Dedifferentiated amniotic fluid mesenchymal stem cell (primary cell): ENCODE measurements at regions not wholly inside any gene's neighbourhood (a gene's known extent, or its start where the extent isn't known, plus 50 kb on each side); places are given as distances from the start of the nearest gene placed in this dataset.
"Not testable (repeated sequence)": the region's sequence is repeated elsewhere in the genome, so short reads cannot be mapped to it uniquely, and the experiment has no call there.

ENCODE experiments used
- DNase-seq: peaks from one replicate; pipeline ENCODE4 v3.0.0-alpha.2; 2016; ENCODE audit errors: extremely low spot score

DNA sequence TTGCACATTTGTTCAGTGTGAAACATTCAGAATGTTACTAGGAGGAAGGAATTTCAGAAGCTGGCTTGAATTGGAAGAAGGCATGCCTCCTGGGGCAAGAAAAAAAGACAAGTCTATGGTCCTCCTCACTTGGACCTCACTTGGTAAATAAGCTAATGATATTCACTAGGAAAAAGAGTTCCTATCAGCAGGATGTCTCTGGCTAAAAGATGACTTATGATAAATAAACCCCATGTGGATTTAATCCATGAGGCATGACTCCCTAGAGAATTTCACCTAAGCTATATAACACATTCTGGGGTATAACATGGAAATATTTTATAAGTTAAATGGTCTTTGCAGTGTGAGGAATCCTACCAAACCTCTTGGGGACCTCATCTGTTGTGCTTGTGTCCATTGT is 199.9 kb downstream of the LRIG3 start:
- no peak for DNase-seq

DNA sequence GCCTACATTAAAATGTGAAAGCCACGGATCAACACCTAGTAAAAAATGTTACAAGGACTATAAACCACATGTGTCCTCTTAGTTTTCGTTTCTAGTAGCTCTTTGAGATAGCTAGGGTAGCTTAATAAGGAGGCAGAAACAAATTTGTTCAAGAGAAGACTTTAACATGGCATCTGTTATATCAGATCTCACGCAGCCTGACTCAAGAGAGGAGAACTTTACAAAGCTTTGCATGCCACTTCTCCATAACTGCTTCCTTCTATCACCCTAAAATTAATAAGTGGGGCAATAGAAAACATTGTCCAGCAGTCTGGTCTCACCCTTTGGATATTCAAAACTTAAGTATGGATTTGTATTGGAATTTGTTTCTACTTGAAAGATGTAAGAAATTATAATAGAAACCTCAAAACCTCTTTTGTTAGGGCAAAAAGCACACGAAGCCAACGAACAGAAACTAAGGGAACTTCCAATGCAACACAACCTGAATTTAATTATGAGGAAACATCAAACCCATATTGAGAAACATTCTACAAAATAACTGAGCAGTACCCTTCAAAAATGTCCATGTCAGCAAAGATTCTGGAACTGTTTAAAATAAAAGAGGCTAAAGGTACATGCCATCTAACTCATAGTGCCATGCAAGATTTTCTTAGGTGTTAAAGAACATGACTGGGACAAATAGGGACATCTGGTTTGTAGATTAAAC is 194.8 kb downstream of the LRIG3 start:
- DNase-seq, result no peak

DNA sequence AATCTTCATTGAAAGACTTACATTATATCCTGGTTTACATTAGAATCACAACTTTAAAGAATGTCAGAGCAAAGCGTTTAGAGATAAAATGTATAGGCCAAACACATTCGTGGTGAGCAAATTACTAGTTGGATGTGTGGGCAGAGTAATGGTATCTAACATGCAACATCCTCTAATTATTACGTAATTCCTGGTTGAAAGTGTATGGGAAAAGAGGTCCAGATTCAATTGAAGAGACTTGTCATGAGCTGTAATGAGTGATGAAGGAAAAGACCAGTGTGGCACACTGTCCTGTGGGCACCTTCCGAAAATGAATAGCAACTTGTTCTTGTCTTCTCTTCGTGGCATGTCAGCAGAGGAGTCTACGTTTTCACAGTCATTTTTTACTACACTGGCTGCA is 192.8 kb downstream of the LRIG3 start:
- no peak for DNase-seq

DNA sequence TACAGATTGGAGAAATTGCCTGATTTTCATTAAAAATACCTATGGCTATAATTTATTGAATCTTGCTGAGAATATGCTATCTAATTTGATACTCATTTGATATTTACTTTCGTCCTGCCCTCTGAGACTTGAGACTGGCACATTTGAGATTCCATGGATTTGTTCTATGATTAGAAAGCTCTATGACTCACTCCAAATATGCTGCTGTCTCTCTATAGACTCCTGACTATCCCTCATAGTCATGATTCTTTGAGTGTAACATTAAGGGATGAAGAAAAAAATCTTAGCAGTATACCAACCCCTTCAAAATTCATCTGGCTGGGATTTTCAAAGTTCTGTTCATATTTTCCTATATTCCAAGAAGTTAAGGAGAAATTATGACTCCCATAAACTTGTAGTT is 191.9 kb downstream of the LRIG3 start:
- DNase-seq, result no peak

- no peak for DNase-seq
Measured at GRCh38 chr12:58731096-58731495, 189.2 kb downstream of the LRIG3 start.

GRCh38 chr12:58732894-58733293 is 187.4 kb downstream of the LRIG3 start:
- DNase-seq, result no peak

DNA sequence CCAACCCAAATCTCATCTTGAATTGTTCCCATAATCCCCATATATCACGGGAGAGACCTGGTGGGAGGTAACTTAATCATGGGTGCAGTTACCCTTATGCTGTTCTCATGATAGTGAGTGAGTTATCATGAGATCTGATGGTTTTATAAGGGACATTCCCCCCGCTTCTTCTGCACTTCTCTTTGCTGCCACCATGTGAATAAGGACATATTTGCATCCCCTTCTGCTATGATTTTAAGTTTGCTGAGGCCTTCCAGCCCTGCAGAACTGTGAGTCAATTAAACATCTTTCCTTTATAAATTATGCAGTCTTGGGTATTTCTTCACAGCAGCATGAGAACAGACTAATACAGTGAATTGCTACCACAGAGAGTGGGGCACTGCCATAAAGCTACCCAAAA is 179.1 kb downstream of the LRIG3 start:
- no peak for DNase-seq

DNA sequence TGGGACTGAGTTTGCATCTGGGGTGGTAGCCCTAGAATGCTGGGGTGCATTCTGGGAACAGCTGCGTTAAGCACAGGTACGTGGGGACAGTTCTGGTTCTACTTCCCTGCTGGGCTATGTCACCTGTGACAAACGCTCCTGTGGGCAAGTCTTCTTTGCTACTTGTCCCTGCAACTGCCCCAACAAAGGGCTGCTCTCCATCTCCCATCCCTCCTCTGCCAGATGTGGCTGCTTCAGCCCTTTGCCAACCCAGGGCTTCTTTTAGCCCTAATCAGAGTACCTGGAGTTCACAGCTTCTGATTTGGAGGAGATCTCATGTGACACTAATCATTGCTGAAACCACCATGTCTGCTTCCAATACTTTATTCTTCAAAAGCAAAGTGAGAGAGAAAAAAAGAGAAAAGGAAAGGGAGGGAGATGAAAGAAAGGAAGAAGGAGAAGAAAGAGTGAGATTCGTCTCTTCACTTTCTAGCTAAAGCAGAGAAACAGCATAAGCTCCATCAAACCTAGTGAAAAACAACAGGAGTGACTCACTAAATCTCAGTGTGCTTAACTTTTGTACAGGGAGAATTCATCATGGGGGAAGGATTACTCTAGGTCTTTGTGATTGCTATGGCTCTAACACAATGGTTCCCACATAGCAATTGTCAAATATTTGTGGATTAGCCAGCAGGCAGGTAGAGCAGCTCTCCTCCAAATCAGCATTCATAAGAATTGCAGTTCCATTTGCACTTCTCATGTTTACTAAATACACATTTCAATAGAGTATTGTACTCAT is 174.8 kb downstream of the LRIG3 start:
- DNase-seq, result no peak

DNA sequence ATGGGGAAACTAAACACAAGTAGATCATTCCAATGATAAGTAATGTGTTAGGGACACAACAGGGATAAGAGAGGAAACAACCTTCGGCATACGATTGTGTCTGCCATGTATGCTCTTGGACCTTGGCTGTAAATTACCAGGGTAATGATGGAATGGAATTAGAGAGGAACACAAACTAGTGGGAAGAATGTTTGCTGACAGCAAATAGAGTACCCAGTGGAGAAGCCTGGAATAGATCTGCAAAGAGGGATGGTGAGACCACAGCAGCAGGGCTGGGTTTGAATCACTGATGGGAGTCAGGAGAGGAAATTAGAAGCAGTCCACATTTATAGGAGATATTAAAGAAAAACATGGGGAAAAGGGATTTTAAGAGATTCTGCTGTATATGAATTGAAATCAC is 172.8 kb downstream of the LRIG3 start:
- no peak for DNase-seq

DNA sequence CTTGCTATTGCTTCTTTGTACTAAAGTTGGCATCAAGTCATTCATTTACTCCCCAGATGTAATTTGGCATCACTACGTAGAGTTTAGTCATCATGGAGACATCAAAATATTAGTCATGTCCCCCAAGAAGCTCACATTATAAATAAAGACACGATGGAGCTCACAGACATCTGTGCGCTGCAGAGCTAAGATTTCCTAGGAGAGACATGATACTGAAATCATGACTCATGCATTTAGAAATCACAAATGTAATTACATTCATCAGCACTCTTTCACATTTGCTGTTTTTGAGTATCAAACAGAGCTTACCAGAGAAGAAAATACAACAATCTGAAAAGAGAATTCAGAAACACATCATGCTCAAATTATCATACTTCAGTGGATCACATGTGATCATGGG is 169.8 kb downstream of the LRIG3 start:
- peak; percentile 78 for DNase-seq

DNA sequence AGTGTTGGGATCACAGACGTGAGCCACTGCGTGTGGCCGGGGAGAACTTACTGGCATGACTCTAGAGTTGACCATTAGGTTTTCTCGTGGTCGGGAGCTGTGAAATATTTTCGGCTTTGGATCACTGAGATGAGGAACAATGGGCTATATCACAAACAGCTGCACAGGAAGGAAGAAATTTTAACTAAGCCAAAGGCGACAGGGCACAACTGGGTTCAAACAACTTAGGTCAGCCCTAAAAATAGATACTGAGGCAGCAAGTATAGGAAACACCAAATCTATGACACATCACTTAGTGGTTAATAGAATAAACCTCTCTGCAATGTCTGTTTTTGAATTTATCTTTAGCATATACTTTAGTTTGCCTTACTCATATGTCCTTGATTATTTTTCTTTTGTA is 162.9 kb downstream of the LRIG3 start:
- DNase-seq, result peak; percentile 37

GRCh38 chr12:58759745-58760144 is 160.6 kb downstream of the LRIG3 start:
- DNase-seq, result not testable (repeated sequence)

DNA sequence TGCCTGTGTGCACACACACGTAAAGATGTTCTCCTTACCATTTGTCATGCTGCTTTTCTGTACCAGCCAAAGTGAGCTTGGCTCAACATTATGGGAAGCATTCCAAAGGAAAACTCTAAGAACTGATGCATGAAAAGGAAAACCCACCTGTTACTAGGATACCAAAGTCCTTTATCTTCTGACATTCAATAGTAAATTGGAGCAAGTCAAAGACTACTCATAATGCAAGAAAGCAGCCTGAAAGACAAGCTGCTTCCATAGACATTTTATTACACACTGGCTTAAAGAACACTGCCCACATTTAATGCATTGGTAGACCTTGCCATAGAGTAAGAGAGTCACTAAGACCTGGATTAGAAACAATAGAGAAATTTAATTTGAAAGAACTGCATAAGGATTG is 159.0 kb downstream of the LRIG3 start:
- no peak for DNase-seq

GRCh38 chr12:58764100-58764953 is 156.0 kb downstream of the LRIG3 start:
- peak; percentile 49 for DNase-seq

DNA sequence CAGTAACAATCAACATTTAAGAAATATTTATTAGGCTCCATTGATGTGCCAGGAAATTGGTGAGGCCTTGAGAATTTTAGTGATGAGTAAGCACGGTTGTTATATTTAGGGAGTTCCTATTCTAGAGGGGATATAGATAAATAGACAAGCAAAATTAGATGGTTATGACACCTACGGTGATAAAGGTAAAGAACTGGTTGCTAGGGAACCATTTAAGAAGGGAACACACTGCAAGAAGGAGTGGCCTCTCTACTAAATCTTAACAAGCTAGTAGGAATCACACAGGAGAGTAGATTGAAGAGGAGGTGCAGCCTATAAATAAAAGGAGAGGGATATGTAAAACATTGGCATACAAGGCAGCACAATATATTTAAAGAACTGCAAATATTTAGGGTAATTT is 155.2 kb downstream of the LRIG3 start:
- DNase-seq, result no peak

GRCh38 chr12:58765653-58766512 is 154.4 kb downstream of the LRIG3 start:
- no peak for DNase-seq

DNA sequence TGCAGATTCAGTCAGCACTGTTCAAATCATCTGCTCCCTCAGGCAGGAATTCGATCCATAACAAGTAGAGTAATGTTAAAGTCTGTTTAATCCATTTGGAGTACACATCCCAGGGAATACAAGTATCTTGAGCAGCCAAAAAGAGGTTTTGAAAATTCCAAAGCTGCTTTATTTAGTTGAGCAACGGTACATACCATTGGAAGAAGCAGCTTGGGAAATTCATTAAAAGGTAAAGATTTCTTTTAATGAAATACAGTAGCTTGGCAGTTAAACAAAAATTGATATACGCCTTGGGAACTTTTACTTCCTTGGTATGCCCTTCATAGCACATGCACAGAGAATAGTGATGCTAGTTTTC is 153.8 kb downstream of the LRIG3 start:
- DNase-seq, result no peak

GRCh38 chr12:58767496-58767895 is 152.8 kb downstream of the LRIG3 start:
- DNase-seq, result no peak

DNA sequence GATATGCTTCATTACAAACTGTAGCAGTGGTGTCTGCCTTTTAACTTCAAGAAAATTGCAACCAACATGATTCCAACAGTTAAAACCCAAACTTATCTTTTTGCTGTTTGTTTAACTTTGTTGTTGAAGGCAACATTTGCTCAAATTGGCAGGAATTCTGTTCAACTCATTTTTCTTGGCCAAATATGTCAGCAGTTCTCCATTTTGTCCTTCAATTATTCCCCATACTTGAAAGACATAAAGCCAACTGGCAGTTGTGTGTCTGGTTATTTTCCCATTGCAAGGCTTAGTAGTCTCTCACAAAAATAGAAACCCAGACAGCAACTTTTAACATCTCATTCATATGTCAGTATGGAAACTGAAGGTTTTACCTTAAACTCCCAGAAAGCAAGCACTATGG is 146.3 kb downstream of the LRIG3 start:
- DNase-seq, result no peak

DNA sequence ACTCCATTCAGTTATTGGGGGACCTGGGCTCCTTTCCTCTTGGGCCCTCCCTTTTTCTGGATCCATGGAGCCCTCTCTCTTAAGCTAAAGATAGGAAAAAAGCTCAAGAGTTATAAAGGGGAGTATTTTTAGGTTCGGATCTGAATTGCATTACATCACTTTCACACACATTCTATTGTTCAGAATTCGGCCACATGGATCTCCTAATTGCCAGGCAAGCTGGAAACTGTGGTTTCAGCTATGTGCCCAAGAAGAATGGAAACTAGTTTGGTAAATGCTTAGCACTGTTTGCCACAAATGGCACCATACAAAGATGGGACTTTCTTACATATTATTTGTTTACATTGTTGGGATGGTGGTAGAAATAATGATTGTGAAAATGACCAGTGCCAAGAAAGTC is 145.6 kb downstream of the LRIG3 start:
- DNase-seq, result no peak

DNA sequence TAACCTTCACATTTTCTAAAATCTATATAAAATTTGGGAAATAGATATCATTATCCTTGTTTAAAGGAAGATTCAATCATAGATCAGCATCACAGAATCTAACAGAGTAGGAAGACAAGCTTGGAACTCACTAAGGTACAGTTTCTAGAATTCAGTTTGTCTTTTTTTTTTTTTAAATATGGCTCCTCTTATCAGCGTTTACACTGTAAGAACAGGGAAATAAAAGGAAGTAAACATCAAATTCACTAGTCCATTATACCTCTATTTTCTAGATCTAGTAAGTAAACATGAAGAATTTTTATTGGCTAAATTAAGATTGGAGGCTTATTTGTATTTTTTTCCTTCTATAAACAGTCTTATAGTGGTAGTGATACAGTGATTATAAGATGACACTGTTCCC is 144.9 kb downstream of the LRIG3 start:
- no peak for DNase-seq

DNA sequence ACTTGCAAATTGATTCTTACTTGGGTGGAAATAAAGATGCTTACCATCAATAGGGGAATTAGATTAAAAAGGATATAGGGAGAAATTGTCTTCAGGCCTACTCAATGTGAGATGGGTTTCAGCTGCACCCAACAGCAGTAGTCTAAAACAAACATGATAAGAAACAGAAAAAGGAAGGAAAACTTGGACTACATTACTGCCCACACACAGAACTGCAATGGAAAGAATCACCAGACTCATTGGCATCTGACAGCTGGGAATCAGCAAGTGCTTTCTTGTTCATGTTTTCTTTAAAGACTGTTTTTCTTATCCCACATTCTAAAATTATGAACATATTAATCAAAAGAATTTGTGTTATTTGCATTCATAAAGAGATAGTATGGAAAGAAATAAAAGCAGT is 144.2 kb downstream of the LRIG3 start:
- DNase-seq, result no peak
